B cell (primary cell): ENCODE measurements at regions not wholly inside any gene's neighbourhood (a gene's known extent, or its start where the extent isn't known, plus 50 kb on each side); places are given as distances from the start of the nearest gene placed in this dataset.

Experiments
- EZH2 ChIP-seq: IDR thresholded peaks from 2 replicates; pipeline ENCODE4 v1.6.1; 2012; ENCODE audit warnings: borderline replicate concordance, low read depth, mild to moderate bottlenecking, moderate library complexity, low read length; ENCODE audit not compliant: insufficient read depth, poor library complexity, severe bottlenecking
- TF ChIP-seq, protein P1 (sequence below): fragments of 200-600 bp; IDR thresholded peaks from one replicate; pipeline ENCODE4 v1.8.0; 2022; ENCODE audit warnings: antibody characterized with exemption, mild to moderate bottlenecking

DNA sequence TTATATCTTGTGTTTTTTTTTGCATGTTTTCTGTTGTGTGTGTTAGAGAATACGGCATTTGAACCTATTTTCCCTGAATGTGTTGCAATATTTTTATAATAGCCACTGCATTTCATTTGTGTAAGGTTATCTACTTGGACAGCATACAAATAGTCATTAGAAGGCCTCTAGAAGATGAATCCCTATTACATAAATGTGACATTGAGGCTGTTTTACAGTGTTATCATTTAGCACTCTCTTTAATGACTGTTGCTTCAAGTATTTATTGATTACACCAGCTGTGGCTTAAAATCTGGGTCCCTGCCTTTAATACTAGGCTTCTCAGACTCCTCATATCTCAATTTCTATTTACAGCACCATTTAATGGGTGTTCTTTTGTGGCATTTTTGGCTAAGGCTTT is 465.8 kb downstream of the FRK start:
- TF ChIP-seq, protein P1, sequence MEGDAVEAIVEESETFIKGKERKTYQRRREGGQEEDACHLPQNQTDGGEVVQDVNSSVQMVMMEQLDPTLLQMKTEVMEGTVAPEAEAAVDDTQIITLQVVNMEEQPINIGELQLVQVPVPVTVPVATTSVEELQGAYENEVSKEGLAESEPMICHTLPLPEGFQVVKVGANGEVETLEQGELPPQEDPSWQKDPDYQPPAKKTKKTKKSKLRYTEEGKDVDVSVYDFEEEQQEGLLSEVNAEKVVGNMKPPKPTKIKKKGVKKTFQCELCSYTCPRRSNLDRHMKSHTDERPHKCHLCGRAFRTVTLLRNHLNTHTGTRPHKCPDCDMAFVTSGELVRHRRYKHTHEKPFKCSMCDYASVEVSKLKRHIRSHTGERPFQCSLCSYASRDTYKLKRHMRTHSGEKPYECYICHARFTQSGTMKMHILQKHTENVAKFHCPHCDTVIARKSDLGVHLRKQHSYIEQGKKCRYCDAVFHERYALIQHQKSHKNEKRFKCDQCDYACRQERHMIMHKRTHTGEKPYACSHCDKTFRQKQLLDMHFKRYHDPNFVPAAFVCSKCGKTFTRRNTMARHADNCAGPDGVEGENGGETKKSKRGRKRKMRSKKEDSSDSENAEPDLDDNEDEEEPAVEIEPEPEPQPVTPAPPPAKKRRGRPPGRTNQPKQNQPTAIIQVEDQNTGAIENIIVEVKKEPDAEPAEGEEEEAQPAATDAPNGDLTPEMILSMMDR = no peak
- no peak for TF ChIP-seq EZH2
